Natural killer cell treated with Interleukin-12 subunit alpha and Interleukin-12 subunit beta and Interleukin-15 and Interleukin-18, amount 100 ng/mL, for 72 hours (primary cell): ENCODE measurements at regions not wholly inside any gene's neighbourhood (a gene's known extent, or its start where the extent isn't known, plus 50 kb on each side); places are given as distances from the start of the nearest gene placed in this dataset.
"Not testable (repeated sequence)": the region's sequence is repeated elsewhere in the genome, so short reads cannot be mapped to it uniquely, and the experiment has no call there.

Experiments used
- ATAC-seq, 2 donors: fragments of 150-1000 bp; cut with Tn5 transposase in 1 of 2; sonication (Bioruptor Pico), chemical (Tn5 transposase) in 1 of 2; 2 replicates each; pipeline ENCODE4 v1.10.0; 2021
- DNase-seq: peaks from one replicate; pipeline ENCODE4 v3.0.0; 2022; ENCODE audit warnings: low spot score
- H3K27ac Mint-ChIP-seq, 2 donors: 1 replicate in 1 of 2; 2 replicates in 1 of 2; pipeline ENCODE4 v1.8.0; 2022; ENCODE audit warnings: mixed read lengths in 2 of 2, mild to moderate bottlenecking in 1 of 2, moderate library complexity in 1 of 2
- H3K27me3 Mint-ChIP-seq, 2 donors: 1 replicate in 1 of 2; 2 replicates in 1 of 2; pipeline ENCODE4 v1.8.0; 2022; ENCODE audit warnings: mixed read lengths in 2 of 2
- H3K36me3 Mint-ChIP-seq: one replicate; pipeline ENCODE4 v1.8.0; 2022; ENCODE audit warnings: mixed read lengths
- H3K4me1 Mint-ChIP-seq, 2 donors: 1 replicate in 1 of 2; 2 replicates in 1 of 2; pipeline ENCODE4 v1.8.0; 2022; ENCODE audit warnings: low read depth in 2 of 2, mixed read lengths in 2 of 2, mild to moderate bottlenecking in 1 of 2
- H3K4me3 Mint-ChIP-seq: one replicate; pipeline ENCODE4 v1.8.0; 2022; ENCODE audit warnings: mixed read lengths
- H3K9me3 Mint-ChIP-seq: 2 replicates; pipeline ENCODE4 v1.8.0; 2022; ENCODE audit warnings: mixed read lengths

- no peak overlapping the region for H3K4me3 Mint-ChIP-seq
These were observed 302.4 kb upstream of the SFSWAP start for GRCh38 chr12:131408484-131408883.

GRCh38 chr12:131409211-131409610 is 301.7 kb upstream of the SFSWAP start:
- peaks cover 11 to 16% of the 10 kb centered on the region in 2 donors for H3K27me3 Mint-ChIP-seq
- H3K27ac Mint-ChIP-seq: no peak overlapping the region
- no peak for DNase-seq
- H3K4me3 Mint-ChIP-seq: no peak overlapping the region
- no peaks in the 10 kb centered on the region for H3K4me1 Mint-ChIP-seq
- H3K9me3 Mint-ChIP-seq: no peaks in the 10 kb centered on the region
- no peak for ATAC-seq
- no peaks in the 10 kb centered on the region for H3K36me3 Mint-ChIP-seq

More at GRCh38 chr12:131408484-131408883, 302.4 kb upstream of the SFSWAP start:
- Mint-ChIP-seq H3K27ac (no peak overlapping the region), H3K27me3 (peaks cover 11 to 16% of the 10 kb centered on the region in 2 donors), H3K36me3 (no peaks in the 10 kb centered on the region), H3K4me1 (no peaks in the 10 kb centered on the region), H3K9me3 (no peaks in the 10 kb centered on the region)
- ATAC-seq (no peak), DNase-seq (no peak)

- H3K9me3 Mint-ChIP-seq, H3K27ac Mint-ChIP-seq, ATAC-seq, DNase-seq, H3K36me3 Mint-ChIP-seq, H3K4me1 Mint-ChIP-seq, H3K4me3 Mint-ChIP-seq: not testable (repeated sequence)
- H3K27me3 Mint-ChIP-seq: peaks cover 10 to 11% of the 10 kb centered on the region in 2 donors
These were observed 299.1 kb upstream of the SFSWAP start for GRCh38 chr12:131411827-131412226.

- no peak for ATAC-seq
- no peaks in the 10 kb centered on the region for H3K36me3 Mint-ChIP-seq
- H3K27me3 Mint-ChIP-seq: peaks cover 10 to 11% of the 10 kb centered on the region in 2 donors
- H3K4me1 Mint-ChIP-seq: no peaks in the 10 kb centered on the region
- no peaks in the 10 kb centered on the region for H3K9me3 Mint-ChIP-seq
- no peak overlapping the region for H3K27ac Mint-ChIP-seq
- no peak overlapping the region for H3K4me3 Mint-ChIP-seq
- no peak for DNase-seq
These were observed 297.9 kb upstream of the SFSWAP start for GRCh38 chr12:131413006-131413405.

- no peak overlapping the region for H3K4me3 Mint-ChIP-seq
- no peaks in the 10 kb centered on the region for H3K9me3 Mint-ChIP-seq
- ATAC-seq: no peak
- DNase-seq: no peak
- H3K27me3 Mint-ChIP-seq: peaks cover 10 to 11% of the 10 kb centered on the region in 2 donors
- H3K36me3 Mint-ChIP-seq: no peaks in the 10 kb centered on the region
- H3K27ac Mint-ChIP-seq: no peak overlapping the region
- no peaks in the 10 kb centered on the region for H3K4me1 Mint-ChIP-seq
These were observed 297.4 kb upstream of the SFSWAP start for GRCh38 chr12:131413471-131413870.

- not testable (repeated sequence) for DNase-seq, ATAC-seq, H3K36me3 Mint-ChIP-seq, H3K9me3 Mint-ChIP-seq, H3K4me1 Mint-ChIP-seq, H3K27me3 Mint-ChIP-seq, H3K27ac Mint-ChIP-seq, H3K4me3 Mint-ChIP-seq
These were observed 296.6 kb upstream of the SFSWAP start for GRCh38 chr12:131414155-131414922.

GRCh38 chr12:131415781-131416180 is 295.1 kb upstream of the SFSWAP start:
- no peak overlapping the region for H3K4me3 Mint-ChIP-seq
- no peak for ATAC-seq
- no peaks in the 10 kb centered on the region for H3K9me3 Mint-ChIP-seq
- H3K4me1 Mint-ChIP-seq: no peaks in the 10 kb centered on the region
- H3K27me3 Mint-ChIP-seq: peaks cover 0 to 3% of the 10 kb centered on the region in 2 donors
- no peak overlapping the region for H3K27ac Mint-ChIP-seq
- DNase-seq: no peak
- H3K36me3 Mint-ChIP-seq: no peaks in the 10 kb centered on the region

GRCh38 chr12:131418121-131418520 is 292.8 kb upstream of the SFSWAP start:
- Mint-ChIP-seq H3K36me3 (no peaks in the 10 kb centered on the region), H3K27ac (no peak overlapping the region), H3K9me3 (no peaks in the 10 kb centered on the region), H3K4me1 (no peaks in the 10 kb centered on the region), H3K27me3 (peaks cover 5 to 8% of the 10 kb centered on the region in 2 donors), H3K4me3 (no peak overlapping the region)
- DNase-seq (no peak), ATAC-seq (no peak)

GRCh38 chr12:131418884-131419283 is 292.0 kb upstream of the SFSWAP start:
- peaks cover 2% of the 10 kb centered on the region for H3K36me3 Mint-ChIP-seq
- DNase-seq: no peak
- no peak overlapping the region for H3K27ac Mint-ChIP-seq
- no peaks in the 10 kb centered on the region for H3K4me1 Mint-ChIP-seq
- no peaks in the 10 kb centered on the region for H3K9me3 Mint-ChIP-seq
- H3K4me3 Mint-ChIP-seq: no peak overlapping the region
- H3K27me3 Mint-ChIP-seq: peaks cover 8 to 15% of the 10 kb centered on the region in 2 donors
- no peak for ATAC-seq

- Mint-ChIP-seq H3K27ac (no peak overlapping the region), H3K4me3 (no peak overlapping the region), H3K9me3 (no peaks in the 10 kb centered on the region), H3K4me1 (no peaks in the 10 kb centered on the region), H3K27me3 (peaks cover 11 to 33% of the 10 kb centered on the region in 2 donors), H3K36me3 (peaks cover 14% of the 10 kb centered on the region)
- DNase-seq: no peak
- no peak for ATAC-seq
These were observed 289.9 kb upstream of the SFSWAP start for GRCh38 chr12:131420867-131421447.

GRCh38 chr12:131421509-131422186 is 289.2 kb upstream of the SFSWAP start:
- Mint-ChIP-seq H3K27ac (no peak overlapping the region), H3K27me3 (peaks cover 11 to 33% of the 10 kb centered on the region in 2 donors), H3K9me3 (no peaks in the 10 kb centered on the region), H3K36me3 (peaks cover 14% of the 10 kb centered on the region), H3K4me1 (no peaks in the 10 kb centered on the region), H3K4me3 (no peak overlapping the region)
- no peak for DNase-seq
- ATAC-seq: peak in 1 of 2 donors; percentile 13

- Mint-ChIP-seq H3K36me3 (peaks cover 14% of the 10 kb centered on the region), H3K27me3 (peaks cover 11 to 33% of the 10 kb centered on the region in 2 donors), H3K4me1 (no peaks in the 10 kb centered on the region), H3K9me3 (no peaks in the 10 kb centered on the region), H3K4me3 (no peak overlapping the region), H3K27ac (no peak overlapping the region)
- peak in 1 of 2 donors; percentile 15 for ATAC-seq
- peak; percentile 15 for DNase-seq
These were observed 288.7 kb upstream of the SFSWAP start for GRCh38 chr12:131422187-131422520.

- H3K27ac Mint-ChIP-seq: no peak overlapping the region
- H3K9me3 Mint-ChIP-seq: no peaks in the 10 kb centered on the region
- DNase-seq (peak; percentile 25), ATAC-seq (no peak)
- peaks cover 14% of the 10 kb centered on the region for H3K36me3 Mint-ChIP-seq
- H3K4me1 Mint-ChIP-seq: no peaks in the 10 kb centered on the region
- no peak overlapping the region for H3K4me3 Mint-ChIP-seq
- H3K27me3 Mint-ChIP-seq: peaks cover 11 to 33% of the 10 kb centered on the region in 2 donors
These were observed 288.1 kb upstream of the SFSWAP start for GRCh38 chr12:131422744-131423143.

GRCh38 chr12:131424270-131424669 is 286.6 kb upstream of the SFSWAP start:
- Mint-ChIP-seq H3K27ac (no peak overlapping the region), H3K9me3 (no peaks in the 10 kb centered on the region), H3K27me3 (peaks cover 14 to 33% of the 10 kb centered on the region in 2 donors), H3K36me3 (peaks cover 14% of the 10 kb centered on the region), H3K4me1 (no peaks in the 10 kb centered on the region), H3K4me3 (no peak overlapping the region)
- DNase-seq (no peak), ATAC-seq (no peak)
